HFF-Myc (cell line): ENCODE measurements at regions not wholly inside any gene's neighbourhood (a gene's known extent, or its start where the extent isn't known, plus 50 kb on each side); places are given as distances from the start of the nearest gene placed in this dataset.
"Not testable (repeated sequence)": the region's sequence is repeated elsewhere in the genome, so short reads cannot be mapped to it uniquely, and the experiment has no call there.

Experiments
- DNase-seq: peaks from one replicate; pipeline ENCODE4 v3.0.0-alpha.2; 2011; ENCODE audit warnings: low read depth; ENCODE audit errors: extremely low read depth
- H3K4me3 ChIP-seq: replicated peaks from 2 replicates; pipeline ENCODE4 v1.5.1; 2011; ENCODE audit warnings: low read depth, mild to moderate bottlenecking, control low read depth, low read length
- CTCF ChIP-seq: IDR thresholded peaks from 2 replicates; pipeline ENCODE4 v1.5.1; 2012; ENCODE audit warnings: mild to moderate bottlenecking, low read depth, low read length, control low read depth; ENCODE audit errors: missing control alignments

- TF ChIP-seq CTCF, result no peak
- H3K4me3 ChIP-seq, result no peak overlapping the region
- DNase-seq, result no peak
Observed at GRCh38 chr4:100630341-100630740, 112.5 kb upstream of the EMCN start.

- no peak for TF ChIP-seq CTCF
- H3K4me3 ChIP-seq, result no peak overlapping the region
- DNase-seq, result no peak
Observed at GRCh38 chr4:100609810-100610209, 92.0 kb upstream of the EMCN start.

- H3K4me3 ChIP-seq, DNase-seq: not testable (repeated sequence)
Observed at GRCh38 chr4:100608651-100609050, 90.8 kb upstream of the EMCN start.

GRCh38 chr4:100605144-100605543, 87.3 kb upstream of the EMCN start:
- no peak for DNase-seq
- H3K4me3 ChIP-seq, result no peak overlapping the region
- no peak for TF ChIP-seq CTCF

- no peak for TF ChIP-seq CTCF
- no peak for DNase-seq
Observed at GRCh38 chr4:100593935-100594334, 76.1 kb upstream of the EMCN start.

GRCh38 chr4:100591161-100591876, 73.5 kb upstream of the EMCN start:
- H3K4me3 ChIP-seq, result no peak overlapping the region
- DNase-seq, result no peak
- TF ChIP-seq CTCF, result no peak

More at GRCh38 chr4:100593935-100594334, 76.1 kb upstream of the EMCN start:
- no peak overlapping the region for H3K4me3 ChIP-seq

- DNase-seq, result no peak
Observed at GRCh38 chr4:100590325-100590724, 72.5 kb upstream of the EMCN start.

More at GRCh38 chr4:100590325-100590724, 72.5 kb upstream of the EMCN start:
- TF ChIP-seq CTCF, result no peak
- H3K4me3 ChIP-seq, result no peak overlapping the region
